ENCODE measurements at regions not wholly inside any gene's neighbourhood (a gene's known extent, or its start where the extent isn't known, plus 50 kb on each side); places are given as distances from the start of the nearest gene placed in this dataset.

GRCh38 chr5:124602925-124603650 lies 143.4 kb downstream of the ZNF608 start:
- intact Hi-C loops (cut with DNase I) = no loop called here
- DNase-seq (ENCODE audit: low spot score) = no peak

- intact Hi-C loops (cut with DNase I) = no loop called here
- DNase-seq (ENCODE audit: low spot score) = no peak
Measured at GRCh38 chr5:124599028-124599973, 147.1 kb downstream of the ZNF608 start.

- intact Hi-C loops (cut with DNase I) = no loop called here
- no peak for DNase-seq (ENCODE audit: low spot score)
Measured at GRCh38 chr5:124596595-124597421, 149.6 kb downstream of the ZNF608 start.

- DNase-seq (ENCODE audit: low spot score) = no peak
- intact Hi-C loops (cut with DNase I) = no loop called here
Measured at GRCh38 chr5:124593952-124594351, 152.5 kb downstream of the ZNF608 start.

GRCh38 chr5:124592891-124593290 lies 153.5 kb downstream of the ZNF608 start:
- no peak for DNase-seq (ENCODE audit: low spot score)
- intact Hi-C loops (cut with DNase I) = no loop called here

GRCh38 chr5:124591583-124591982 lies 154.9 kb downstream of the ZNF608 start:
- intact Hi-C loops (cut with DNase I) = no loop called here

GRCh38 chr5:124590686-124591085 lies 155.8 kb downstream of the ZNF608 start:
- intact Hi-C loops (cut with DNase I) = no loop called here
- DNase-seq (ENCODE audit: low spot score) = no peak

More at GRCh38 chr5:124591583-124591982, 154.9 kb downstream of the ZNF608 start:
- DNase-seq (ENCODE audit: low spot score) = no peak

GRCh38 chr5:124587280-124587679 lies 159.2 kb downstream of the ZNF608 start:
- intact Hi-C loops (cut with DNase I) = no loop called here
- DNase-seq (ENCODE audit: low spot score) = no peak

- intact Hi-C loops (cut with DNase I) = no loop called here
- DNase-seq (ENCODE audit: low spot score) = no peak
Measured at GRCh38 chr5:124584991-124585715, 161.3 kb downstream of the ZNF608 start.

- no peak for DNase-seq (ENCODE audit: low spot score)
- intact Hi-C loops (cut with DNase I) = loop anchor here in 1 of 2 donors (1.0 kb wide), 1 partner anchor 10 kb away; no protein-coding TSS in a partner anchor
Measured at GRCh38 chr5:124583469-124584350, 162.7 kb downstream of the ZNF608 start.

GRCh38 chr5:124582561-124582840 lies 163.9 kb downstream of the ZNF608 start:
- DNase-seq (ENCODE audit: low spot score) = no peak
- intact Hi-C loops (cut with DNase I) = no loop called here

GRCh38 chr5:124581738-124582560 lies 164.5 kb downstream of the ZNF608 start:
- intact Hi-C loops (cut with DNase I) = no loop called here
- DNase-seq (ENCODE audit: low spot score) = no peak

GRCh38 chr5:124580925-124581737 lies 165.3 kb downstream of the ZNF608 start:
- DNase-seq (ENCODE audit: low spot score) = no peak
- intact Hi-C loops (cut with DNase I) = no loop called here

GRCh38 chr5:124580512-124580911 lies 165.9 kb downstream of the ZNF608 start:
- intact Hi-C loops (cut with DNase I) = no loop called here
- DNase-seq (ENCODE audit: low spot score) = no peak

GRCh38 chr5:124576848-124577409 lies 169.5 kb downstream of the ZNF608 start:
- no peak for DNase-seq (ENCODE audit: low spot score)
- intact Hi-C loops (cut with DNase I) = no loop called here

- no peak for DNase-seq (ENCODE audit: low spot score)
- intact Hi-C loops (cut with DNase I) = no loop called here
Measured at GRCh38 chr5:124575725-124576124, 170.7 kb downstream of the ZNF608 start.
